NCI-H345 (cell line): ENCODE measurements at regions not wholly inside any gene's neighbourhood (a gene's known extent, or its start where the extent isn't known, plus 50 kb on each side); places are given as distances from the start of the nearest gene placed in this dataset.
A peak's percentile ranks its signal among the peaks of the same experiment; 100 is the strongest.
"Not testable (repeated sequence)": the region's sequence is repeated elsewhere in the genome, so short reads cannot be mapped to it uniquely, and the experiment has no call there.

Experiments used
- DNase-seq: peaks from one replicate; lab custom pipeline; 2025; lab: John Stamatoyannopoulos, UW

- no peak for DNase-seq
These were observed 93.4 kb downstream of the ZFP64 start for GRCh38 chr20:52098186-52098585.

- no peak for DNase-seq
These were observed 95.5 kb downstream of the ZFP64 start for GRCh38 chr20:52096117-52096516.

- DNase-seq: no peak
These were observed 96.9 kb downstream of the ZFP64 start for GRCh38 chr20:52094693-52095092.

GRCh38 chr20:52093575-52093974 lies 98.0 kb downstream of the ZFP64 start:
- DNase-seq: no peak

GRCh38 chr20:52090035-52090434 lies 101.5 kb downstream of the ZFP64 start:
- no peak for DNase-seq

- DNase-seq: no peak
These were observed 104.1 kb downstream of the ZFP64 start for GRCh38 chr20:52087471-52087870.

- no peak for DNase-seq
These were observed 104.7 kb downstream of the ZFP64 start for GRCh38 chr20:52086878-52087277.

GRCh38 chr20:52084727-52085126 lies 106.9 kb downstream of the ZFP64 start:
- no peak for DNase-seq

GRCh38 chr20:52083627-52084232 lies 107.8 kb downstream of the ZFP64 start:
- DNase-seq: peak; percentile 62

GRCh38 chr20:52082612-52083011 lies 109.0 kb downstream of the ZFP64 start:
- DNase-seq: no peak

- DNase-seq: no peak
These were observed 109.8 kb downstream of the ZFP64 start for GRCh38 chr20:52081791-52082190.

- DNase-seq: no peak
These were observed 110.5 kb downstream of the ZFP64 start for GRCh38 chr20:52081066-52081465.

GRCh38 chr20:52078289-52078688 lies 113.3 kb downstream of the ZFP64 start:
- DNase-seq: no peak

GRCh38 chr20:52076164-52076563 lies 115.4 kb downstream of the ZFP64 start:
- DNase-seq: no peak

GRCh38 chr20:52075400-52075799 lies 116.2 kb downstream of the ZFP64 start:
- no peak for DNase-seq

GRCh38 chr20:52071136-52071535 lies 120.4 kb downstream of the ZFP64 start:
- no peak for DNase-seq

- DNase-seq: no peak
These were observed 126.6 kb downstream of the ZFP64 start for GRCh38 chr20:52064931-52065330.

- DNase-seq: no peak
These were observed 128.9 kb downstream of the ZFP64 start for GRCh38 chr20:52062452-52063209.

- no peak for DNase-seq
These were observed 130.5 kb downstream of the ZFP64 start for GRCh38 chr20:52060794-52061714.

GRCh38 chr20:52057133-52057532 lies 134.4 kb downstream of the ZFP64 start:
- DNase-seq: not testable (repeated sequence)

GRCh38 chr20:52056203-52057062 lies 135.1 kb downstream of the ZFP64 start:
- DNase-seq: no peak

GRCh38 chr20:52054123-52054522 lies 137.5 kb downstream of the ZFP64 start:
- DNase-seq: no peak
